HUES64 (cell line): ENCODE measurements at regions not wholly inside any gene's neighbourhood (a gene's known extent, or its start where the extent isn't known, plus 50 kb on each side); places are given as distances from the start of the nearest gene placed in this dataset.
"Not testable (repeated sequence)": the region's sequence is repeated elsewhere in the genome, so short reads cannot be mapped to it uniquely, and the experiment has no call there.

Experiments
- H3K27ac ChIP-seq: 2 replicates; pipeline ENCODE4 v1.7.0; 2013; ENCODE audit warnings: low read depth, low read length, inconsistent platforms
- H3K27me3 ChIP-seq: 2 replicates; pipeline ENCODE4 v1.6.1; 2013; ENCODE audit warnings: mild to moderate bottlenecking, low read length; ENCODE audit not compliant: insufficient read depth
- H3K36me3 ChIP-seq: 2 replicates; pipeline ENCODE4 v1.6.1; 2013; ENCODE audit warnings: mild to moderate bottlenecking, low read length; ENCODE audit not compliant: insufficient read depth
- H3K4me1 ChIP-seq: 2 replicates; pipeline ENCODE4 v1.6.1; 2013; ENCODE audit warnings: mild to moderate bottlenecking, low read length, moderate library complexity; ENCODE audit not compliant: insufficient read depth
- H3K4me3 ChIP-seq: 2 replicates; pipeline ENCODE4 v1.5.1; 2013; ENCODE audit warnings: mild to moderate bottlenecking, low read length, moderate library complexity
- H3K9ac ChIP-seq: 2 replicates; pipeline ENCODE4 v1.6.1; 2013; ENCODE audit warnings: mild to moderate bottlenecking, low read depth, low read length
- H3K9me3 ChIP-seq: 2 replicates; pipeline ENCODE4 v1.6.1; 2013; ENCODE audit warnings: low read depth, low read length; ENCODE audit not compliant: insufficient read depth
- WGBS: fragments of 150-250, 120-280 bp; methylation state at CpG from one replicate; pipeline ENCODE4 v1.1.7; 2013; ENCODE audit warnings: missing lambda C conversion rate; 5-methylcytosine and 5-hydroxymethylcytosine counted together

GRCh38 chr9:28976684-28977083 lies 1403.4 kb upstream of the C9orf72 start:
- Histone ChIP-seq H3K9ac (no peak overlapping the region), H3K27me3 (no peaks in the 10 kb centered on the region), H3K4me1 (no peaks in the 10 kb centered on the region), H3K4me3 (no peak overlapping the region), H3K27ac (no peak overlapping the region), H3K36me3 (no peaks in the 10 kb centered on the region), H3K9me3 (no peaks in the 10 kb centered on the region)
- WGBS = no CpG with 5 or more reads among the region's 1 CpG

- WGBS = 85% methylated on average over 1 of the region's 1 CpG
- no peak overlapping the region for H3K4me3 ChIP-seq
- no peaks in the 10 kb centered on the region for H3K36me3 ChIP-seq
- H3K4me1 ChIP-seq = no peaks in the 10 kb centered on the region
- no peak overlapping the region for H3K9ac ChIP-seq
- no peaks in the 10 kb centered on the region for H3K9me3 ChIP-seq
- H3K27me3 ChIP-seq = no peaks in the 10 kb centered on the region
- H3K27ac ChIP-seq = no peak overlapping the region
Measured at GRCh38 chr9:28981129-28981528, 1407.8 kb upstream of the C9orf72 start.

- WGBS = 100% methylated on average over 1 of the region's 1 CpG
Measured at GRCh38 chr9:28981711-28982110, 1408.4 kb upstream of the C9orf72 start.

GRCh38 chr9:28984016-28984415 lies 1410.7 kb upstream of the C9orf72 start:
- Histone ChIP-seq H3K9ac (no peak overlapping the region), H3K9me3 (no peaks in the 10 kb centered on the region; the same call in 1 of the 2 replicates), H3K36me3 (no peaks in the 10 kb centered on the region), H3K27me3 (no peaks in the 10 kb centered on the region), H3K27ac (no peak overlapping the region), H3K4me1 (no peaks in the 10 kb centered on the region), H3K4me3 (no peak overlapping the region)
- 85% methylated on average over 3 of the region's 3 CpGs for WGBS

More at GRCh38 chr9:28981711-28982110, 1408.4 kb upstream of the C9orf72 start:
- Histone ChIP-seq H3K27me3 (no peaks in the 10 kb centered on the region), H3K36me3 (no peaks in the 10 kb centered on the region), H3K9me3 (no peaks in the 10 kb centered on the region), H3K27ac (no peak overlapping the region), H3K4me3 (no peak overlapping the region), H3K9ac (no peak overlapping the region), H3K4me1 (no peaks in the 10 kb centered on the region)

GRCh38 chr9:28990009-28990408 lies 1416.7 kb upstream of the C9orf72 start:
- not testable (repeated sequence) for H3K9ac ChIP-seq, H3K36me3 ChIP-seq, H3K4me1 ChIP-seq, H3K27ac ChIP-seq, H3K27me3 ChIP-seq, H3K4me3 ChIP-seq
- peaks cover 10% of the 10 kb centered on the region for H3K9me3 ChIP-seq
- 89% methylated on average over 12 of the region's 12 CpGs for WGBS

GRCh38 chr9:28999057-28999456 lies 1425.8 kb upstream of the C9orf72 start:
- Histone ChIP-seq H3K36me3 (no peaks in the 10 kb centered on the region), H3K9me3 (no peaks in the 10 kb centered on the region), H3K4me3 (no peak overlapping the region), H3K27me3 (no peaks in the 10 kb centered on the region), H3K27ac (no peak overlapping the region), H3K9ac (no peak overlapping the region), H3K4me1 (no peaks in the 10 kb centered on the region)

GRCh38 chr9:28999806-29000205 lies 1426.5 kb upstream of the C9orf72 start:
- H3K27me3 ChIP-seq = no peaks in the 10 kb centered on the region
- WGBS = 97% methylated on average over 2 of the region's 3 CpGs
- no peaks in the 10 kb centered on the region for H3K4me1 ChIP-seq
- H3K9me3 ChIP-seq = no peaks in the 10 kb centered on the region
- H3K36me3 ChIP-seq = no peaks in the 10 kb centered on the region
- no peak overlapping the region for H3K4me3 ChIP-seq
- no peak overlapping the region for H3K9ac ChIP-seq
- no peak overlapping the region for H3K27ac ChIP-seq

- Histone ChIP-seq H3K9me3 (no peaks in the 10 kb centered on the region), H3K27ac (no peak overlapping the region), H3K27me3 (no peaks in the 10 kb centered on the region), H3K4me3 (no peak overlapping the region), H3K4me1 (no peaks in the 10 kb centered on the region), H3K9ac (no peak overlapping the region), H3K36me3 (no peaks in the 10 kb centered on the region)
- 97% methylated on average over 3 of the region's 3 CpGs for WGBS
Measured at GRCh38 chr9:29001006-29001405, 1427.7 kb upstream of the C9orf72 start.

- H3K9ac ChIP-seq = no peak overlapping the region
- no peaks in the 10 kb centered on the region for H3K4me1 ChIP-seq
- no peak overlapping the region for H3K4me3 ChIP-seq
- no peak overlapping the region for H3K27ac ChIP-seq
- no peaks in the 10 kb centered on the region for H3K9me3 ChIP-seq
- WGBS = no CpG with 5 or more reads among the region's 1 CpG
- H3K27me3 ChIP-seq = no peaks in the 10 kb centered on the region
- no peaks in the 10 kb centered on the region for H3K36me3 ChIP-seq
Measured at GRCh38 chr9:29004988-29005387, 1431.7 kb upstream of the C9orf72 start.

GRCh38 chr9:29006628-29007027 lies 1433.3 kb upstream of the C9orf72 start:
- H3K9me3 ChIP-seq = no peaks in the 10 kb centered on the region
- no peak overlapping the region for H3K27ac ChIP-seq
- H3K4me3 ChIP-seq = no peak overlapping the region
- no peaks in the 10 kb centered on the region for H3K27me3 ChIP-seq
- no peaks in the 10 kb centered on the region for H3K4me1 ChIP-seq
- H3K9ac ChIP-seq = no peak overlapping the region
- 88% methylated on average over 4 of the region's 4 CpGs for WGBS
- H3K36me3 ChIP-seq = no peaks in the 10 kb centered on the region

- Histone ChIP-seq H3K4me3 (no peak overlapping the region), H3K27me3 (no peaks in the 10 kb centered on the region), H3K27ac (no peak overlapping the region), H3K36me3 (no peaks in the 10 kb centered on the region), H3K9me3 (no peaks in the 10 kb centered on the region), H3K9ac (no peak overlapping the region), H3K4me1 (no peaks in the 10 kb centered on the region)
- 100% methylated on average over 2 of the region's 2 CpGs for WGBS
Measured at GRCh38 chr9:29012911-29013310, 1439.6 kb upstream of the C9orf72 start.

GRCh38 chr9:29021632-29022031 lies 1448.4 kb upstream of the C9orf72 start:
- Histone ChIP-seq H3K9me3 (no peaks in the 10 kb centered on the region), H3K27ac (no peak overlapping the region), H3K4me1 (no peaks in the 10 kb centered on the region)

More at GRCh38 chr9:29021632-29022031, 1448.4 kb upstream of the C9orf72 start:
- H3K36me3 ChIP-seq = no peaks in the 10 kb centered on the region
- no peak overlapping the region for H3K4me3 ChIP-seq
- no peak overlapping the region for H3K9ac ChIP-seq
- H3K27me3 ChIP-seq = no peaks in the 10 kb centered on the region
